GM19463 (cell line): ENCODE measurements at regions not wholly inside any gene's neighbourhood (a gene's known extent, or its start where the extent isn't known, plus 50 kb on each side); places are given as distances from the start of the nearest gene placed in this dataset.

ENCODE experiments used
- ATAC-seq: cut with Tn5 transposase; IDR thresholded peaks from one replicate; pipeline ENCODE4 v1.9.1; 2021; ENCODE audit warnings: mild to moderate bottlenecking, moderate library complexity; ENCODE audit not compliant: unreplicated experiment

DNA sequence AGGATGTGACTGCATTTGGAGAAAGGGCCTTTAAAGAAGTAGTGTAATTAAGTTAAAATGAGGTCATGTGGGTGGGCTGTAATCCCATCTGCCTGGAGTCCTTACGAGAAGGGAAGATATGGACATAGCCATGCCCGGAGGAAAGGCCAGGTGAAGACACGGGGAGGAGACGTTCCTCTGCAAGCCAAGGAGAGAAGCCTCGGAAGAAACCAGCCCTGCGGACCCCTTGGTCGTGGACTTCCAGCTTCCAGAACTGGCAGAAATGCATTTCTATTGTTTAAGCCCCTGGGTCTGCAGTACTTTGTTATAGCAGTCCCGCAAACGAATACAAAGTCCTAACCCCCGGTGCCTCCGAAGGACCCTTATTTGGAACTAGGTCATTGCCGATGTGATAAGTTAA, 87.6 kb upstream of the TAF1B start:
- ATAC-seq, result no peak

DNA sequence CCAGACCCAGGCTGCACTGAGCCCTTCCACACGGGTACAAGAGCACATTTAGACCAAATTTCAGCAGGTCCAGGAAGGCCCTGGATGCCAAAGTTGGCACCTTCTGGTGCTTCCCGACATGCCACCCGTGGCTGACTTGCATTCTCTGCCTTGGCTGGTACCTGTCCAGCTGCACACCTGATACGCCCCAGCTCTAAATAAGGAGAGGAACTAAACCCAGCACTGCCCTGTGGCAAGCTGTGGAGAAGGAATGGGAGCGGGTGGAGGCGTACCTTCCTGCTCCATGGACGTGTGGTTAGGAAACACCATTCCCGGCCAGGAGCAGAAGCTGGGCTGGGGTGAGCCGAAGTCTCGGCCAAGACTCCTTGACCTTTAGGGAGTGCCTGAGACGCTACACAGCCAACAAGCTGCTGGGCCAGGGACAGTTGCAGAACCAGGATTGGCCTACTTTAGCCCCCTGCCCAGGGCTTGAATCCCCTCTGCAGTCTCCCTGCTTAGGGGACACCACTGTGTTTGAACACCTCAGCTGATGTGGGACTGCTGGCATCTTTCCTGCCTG, 86.5 kb upstream of the TAF1B start:
- no peak for ATAC-seq

- ATAC-seq, result no peak
Observed at GRCh38 chr2:9757501-9758264, 85.6 kb upstream of the TAF1B start.

DNA sequence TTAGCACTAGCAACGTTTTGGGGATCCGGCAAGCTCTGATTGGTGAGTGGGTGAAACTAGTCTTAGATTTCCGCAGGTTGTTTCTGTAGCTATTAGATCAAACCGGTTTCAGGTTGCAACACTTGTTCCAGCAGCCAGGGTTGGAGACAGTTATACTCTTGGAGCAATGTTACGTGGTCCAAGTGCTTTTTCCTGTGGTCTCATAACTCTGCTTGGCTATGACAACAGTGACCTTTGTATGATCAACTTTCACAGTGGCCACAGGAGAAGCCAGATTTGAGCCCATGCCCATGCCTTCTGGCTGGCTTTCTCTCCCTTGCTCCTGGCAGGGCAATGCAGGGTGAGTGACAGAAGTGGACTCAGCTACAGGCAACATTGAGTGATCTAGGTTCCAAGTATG, 84.5 kb upstream of the TAF1B start:
- no peak for ATAC-seq

GRCh38 chr2:9760069-9760901, 83.0 kb upstream of the TAF1B start:
- ATAC-seq, result no peak

DNA sequence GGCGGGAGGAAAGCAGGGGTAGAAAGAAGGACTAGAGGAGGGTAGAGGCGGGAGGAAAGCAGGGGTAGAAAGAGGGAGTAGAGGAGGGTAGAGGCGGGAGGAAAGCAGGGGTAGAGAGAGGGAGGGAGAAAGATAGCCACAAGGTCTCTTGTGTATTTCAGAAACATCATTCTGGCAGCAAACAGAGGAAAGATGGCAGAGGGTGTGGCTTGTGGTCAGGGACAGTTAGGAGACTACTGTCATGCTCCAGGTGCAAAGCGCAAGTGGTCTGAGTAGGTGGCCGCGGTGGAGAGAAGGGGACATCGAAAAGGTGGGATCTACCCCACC, 82.4 kb upstream of the TAF1B start:
- ATAC-seq, result no peak

DNA sequence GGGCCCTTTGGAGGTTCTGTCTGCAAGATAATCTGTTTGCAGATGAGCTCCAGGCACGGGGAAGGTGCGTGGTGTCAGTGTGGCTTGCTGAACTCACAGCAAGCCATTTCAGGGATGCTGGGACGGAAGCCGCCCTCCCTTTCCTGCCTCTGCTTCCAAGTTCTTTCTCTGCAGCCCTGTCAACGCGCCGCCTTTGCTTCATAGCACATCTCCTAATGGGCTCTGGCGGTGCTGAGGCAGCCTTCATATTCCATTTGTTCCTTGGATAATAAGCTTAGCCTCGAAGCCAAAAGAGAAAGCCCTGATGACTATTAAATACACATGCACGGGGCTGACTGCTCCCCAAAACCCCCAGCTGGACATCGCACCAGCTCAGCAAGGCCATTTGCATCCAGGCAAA, 81.7 kb upstream of the TAF1B start:
- no peak for ATAC-seq

DNA sequence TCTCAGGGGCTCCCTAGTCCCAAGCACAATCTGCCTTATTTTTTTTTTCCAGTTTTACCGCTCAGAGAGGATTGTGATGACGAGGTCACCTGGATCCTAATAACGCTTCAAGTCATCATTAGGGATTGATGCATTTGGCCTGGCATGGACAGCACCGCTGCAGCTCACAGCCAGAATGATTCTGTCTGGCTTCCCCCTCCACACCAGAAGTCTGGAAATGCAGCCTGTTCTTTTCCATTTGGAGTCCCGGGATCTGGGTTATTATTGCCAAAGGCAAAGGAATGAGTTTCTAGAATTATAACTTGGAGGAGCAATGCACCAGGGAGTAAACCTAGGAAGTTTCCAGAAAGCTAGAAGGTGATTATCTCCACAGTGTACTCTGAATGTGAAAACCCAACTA, 81.1 kb upstream of the TAF1B start:
- no peak for ATAC-seq

- no peak for ATAC-seq
Observed at GRCh38 chr2:9762941-9763340, 80.3 kb upstream of the TAF1B start.

DNA sequence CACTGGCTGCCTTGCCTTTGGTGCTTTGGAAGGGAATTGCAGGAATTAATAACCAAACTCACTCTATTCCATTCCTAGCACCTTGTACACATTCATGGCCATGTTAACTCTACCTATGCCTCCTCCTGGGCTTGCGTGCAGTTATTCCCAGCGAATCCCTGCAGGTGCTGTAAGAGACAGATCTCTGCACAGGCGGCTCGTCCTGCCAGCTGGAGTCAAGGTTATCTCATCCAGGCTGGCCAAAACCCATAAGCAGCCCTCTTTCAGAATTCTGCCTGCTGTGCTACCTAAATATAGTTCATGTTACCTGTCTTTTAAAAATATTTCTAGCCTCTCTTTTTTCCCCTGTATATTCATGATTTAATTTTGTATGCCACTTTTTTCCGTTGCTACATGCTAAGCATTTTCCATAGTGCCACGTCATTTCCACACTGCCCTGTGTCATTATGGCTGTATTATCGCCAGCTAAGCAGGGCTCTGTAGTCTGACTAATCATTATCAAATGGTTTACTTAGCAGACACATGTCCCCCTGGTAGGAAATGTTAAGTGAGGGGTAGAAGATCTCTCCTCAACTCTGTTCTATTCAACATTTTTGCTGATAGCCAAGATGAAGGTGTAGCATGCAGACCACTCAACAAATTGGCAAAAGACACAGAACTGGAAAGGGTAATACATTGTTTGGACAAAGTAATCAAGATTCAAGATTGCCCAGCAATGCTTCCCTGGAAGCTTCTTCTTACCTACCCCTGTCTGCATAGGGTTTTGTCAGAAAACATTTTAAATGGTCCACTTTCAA, 79.7 kb upstream of the TAF1B start:
- ATAC-seq, result peak; percentile 46

- no peak for ATAC-seq
Observed at GRCh38 chr2:9764153-9764778, 79.0 kb upstream of the TAF1B start.

DNA sequence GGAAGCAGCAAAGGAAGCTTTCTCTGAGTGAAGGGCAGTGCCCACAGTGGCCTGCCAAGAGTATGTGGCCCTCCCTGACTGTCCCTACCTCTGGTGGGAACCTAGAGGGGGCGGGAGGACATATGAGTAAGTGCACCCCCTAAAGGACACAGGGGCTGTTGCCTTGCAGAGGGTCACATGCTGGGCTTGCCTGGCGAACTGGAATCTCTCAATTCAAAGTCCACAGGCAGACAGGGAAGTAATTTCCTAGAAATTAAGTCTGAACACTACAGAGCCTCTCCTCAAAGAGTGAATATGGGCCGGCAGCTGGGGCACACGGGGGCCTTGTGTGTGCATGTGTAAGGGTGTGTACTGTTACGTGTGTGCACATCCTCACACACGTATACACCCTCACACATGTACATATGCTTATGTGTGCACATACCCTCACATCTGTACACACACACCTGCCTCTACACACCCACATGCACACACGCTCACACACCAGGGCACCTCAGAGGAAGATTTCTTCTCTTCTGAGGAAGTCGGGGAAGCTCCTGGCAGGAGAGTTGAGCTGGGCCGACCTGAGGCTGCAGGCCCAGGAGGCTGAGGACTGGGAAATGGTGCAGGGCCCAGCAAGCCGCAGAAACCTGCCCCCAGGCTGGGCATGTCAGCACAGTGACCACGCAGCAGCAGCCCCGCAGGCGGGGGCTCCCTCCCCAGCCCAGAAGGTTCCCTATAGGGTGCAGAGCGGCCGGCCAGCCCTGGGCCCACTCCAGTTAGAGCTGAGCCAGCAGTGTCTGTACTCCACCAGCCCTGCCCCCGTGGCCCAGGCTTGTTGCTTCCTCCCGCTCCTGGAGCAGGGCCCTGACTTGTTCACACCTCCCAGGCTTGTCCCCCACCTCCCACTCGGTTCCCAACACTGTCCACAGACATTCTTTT, 77.4 kb upstream of the TAF1B start:
- no peak for ATAC-seq

GRCh38 chr2:9767656-9768281, 75.5 kb upstream of the TAF1B start:
- no peak for ATAC-seq

GRCh38 chr2:9768388-9768787, 74.9 kb upstream of the TAF1B start:
- no peak for ATAC-seq

DNA sequence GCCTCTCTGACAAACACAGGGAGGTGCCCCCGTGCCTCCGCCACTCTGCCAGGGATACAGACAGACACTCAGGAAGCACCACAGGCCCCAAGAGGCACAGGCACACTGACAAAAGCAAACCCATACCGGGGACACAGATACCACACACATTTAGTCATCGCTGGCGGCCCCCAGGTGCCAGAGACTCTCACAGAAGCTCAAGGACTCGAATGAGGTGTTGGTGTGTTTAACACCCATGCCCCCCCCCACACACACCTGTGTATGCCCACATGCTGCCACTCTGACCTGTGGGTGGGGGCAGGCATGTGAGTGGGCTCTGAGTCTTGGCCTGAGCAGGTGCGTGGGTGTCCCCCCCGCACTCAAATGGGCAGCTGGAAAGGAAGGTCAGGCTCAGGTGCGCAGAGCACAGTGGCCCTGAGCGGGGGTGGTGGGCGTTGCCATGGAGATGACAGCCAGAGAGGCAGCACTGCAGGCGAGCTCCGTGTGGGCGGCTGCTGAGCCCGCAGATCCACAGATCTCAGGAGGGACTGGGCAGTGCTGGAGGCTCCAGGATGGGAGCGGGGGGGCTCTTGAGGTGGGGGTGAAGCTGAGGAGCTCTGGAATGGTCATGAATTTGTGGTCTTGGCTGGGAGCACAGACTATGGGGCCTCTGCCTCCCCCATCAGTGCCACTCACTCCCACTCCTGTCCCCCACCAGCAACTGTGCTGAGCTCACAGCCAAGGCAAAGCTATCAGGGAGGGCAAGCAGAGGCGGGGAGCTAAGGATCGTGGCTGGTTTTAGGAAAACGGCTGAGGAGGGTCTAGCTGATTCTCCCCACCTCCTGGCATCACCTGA, 73.9 kb upstream of the TAF1B start:
- ATAC-seq, result peak; percentile 51

- no peak for ATAC-seq
Observed at GRCh38 chr2:9770006-9770307, 73.3 kb upstream of the TAF1B start.

GRCh38 chr2:9770308-9771100, 72.8 kb upstream of the TAF1B start:
- ATAC-seq, result no peak

DNA sequence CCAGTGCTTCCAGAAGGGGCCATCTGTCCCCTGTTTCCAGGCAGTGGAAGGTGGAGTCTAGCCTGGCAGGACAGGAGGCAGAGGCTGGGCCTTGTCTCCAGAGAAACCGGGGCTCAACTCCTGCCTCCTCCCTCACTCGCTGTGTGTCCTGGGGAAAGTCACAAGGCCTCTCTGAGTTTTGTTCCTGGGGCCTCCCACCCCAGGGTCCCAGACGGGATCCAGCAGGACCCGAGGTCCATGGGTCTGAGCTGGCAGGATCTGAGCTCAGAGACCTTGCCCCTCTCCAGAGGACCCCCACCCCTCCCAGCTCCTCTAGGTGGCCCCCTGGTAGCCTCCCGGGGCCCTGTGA, 72.2 kb upstream of the TAF1B start:
- no peak for ATAC-seq
